Panc1 (cell line): ENCODE measurements at regions not wholly inside any gene's neighbourhood (a gene's known extent, or its start where the extent isn't known, plus 50 kb on each side); places are given as distances from the start of the nearest gene placed in this dataset.

Experiments
- ATAC-seq: fragments of 200-7000 bp; cut with Tn5 transposase; 2 replicates; pipeline ENCODE4 v1.9.1; 2020; ENCODE audit warnings: mild to moderate bottlenecking, moderate library complexity
- BruUV-seq: library from RNA; stranded (reverse); fragments of 400-500 nt; replicated peaks from 2 replicates; lab custom pipeline; 2021; lab: Mats Ljungman, UMichigan
- CTCF ChIA-PET: fragments of 300-600 bp; sonication (Branson Sonifier 250); formaldehyde crosslinking; loops from one replicate; lab custom pipeline; 2022; ENCODE audit warnings: antibody characterized with exemption; lab: Charles Lee
- POLR2A ChIA-PET: fragments of 300-600 bp; sonication (Branson Sonifier 250); formaldehyde crosslinking; loops from one replicate; lab custom pipeline; 2022; ENCODE audit warnings: antibody characterized with exemption; lab: Charles Lee
- DNase-seq: peaks from one replicate; pipeline ENCODE4 v3.0.0-alpha.2; 2010; ENCODE audit warnings: low read depth, low spot score
- H3K27ac ChIP-seq: 2 replicates; pipeline ENCODE4 v1.5.1; 2011; ENCODE audit warnings: mild to moderate bottlenecking, low read length, inconsistent platforms
- H3K27me3 ChIP-seq: fragments of 200-500 bp; sonication (Bioruptor generic); 2 replicates; pipeline ENCODE4 v1.6.0; 2014; ENCODE audit warnings: low read length, inconsistent platforms; ENCODE audit not compliant: control insufficient read depth, insufficient read depth
- H3K36me3 ChIP-seq: fragments of 200-500 bp; sonication (Bioruptor generic); 2 replicates; pipeline ENCODE4 v1.5.1; 2014; ENCODE audit warnings: inconsistent platforms, mild to moderate bottlenecking, low read length, moderate library complexity; ENCODE audit not compliant: control insufficient read depth, insufficient read depth
- H3K4me1 ChIP-seq: 2 replicates; pipeline ENCODE4 v1.5.1; 2011; ENCODE audit warnings: inconsistent platforms, mild to moderate bottlenecking, low read length, moderate library complexity; ENCODE audit not compliant: control insufficient read depth, insufficient read depth
- H3K4me3 ChIP-seq, 2 experiments: 2 replicates each; pipeline ENCODE4 v1.5.1; 2011 to 2012; ENCODE audit warnings: low read depth in 2 of 2, low read length in 2 of 2, mild to moderate bottlenecking in 2 of 2, inconsistent platforms in 1 of 2, moderate library complexity in 1 of 2
- H3K9me3 ChIP-seq: fragments of 200-500 bp; sonication (Bioruptor generic); 2 replicates; pipeline ENCODE4 v1.5.1; 2014; ENCODE audit warnings: low read depth, mild to moderate bottlenecking, inconsistent platforms, low read length, moderate library complexity; ENCODE audit not compliant: control insufficient read depth, insufficient read depth
- CTCF ChIP-seq: fragments of 450-650 bp; IDR thresholded peaks from 2 replicates; pipeline ENCODE4 v1.5.1; 2017; ENCODE audit warnings: mild to moderate bottlenecking
- POLR2AphosphoS5 ChIP-seq: IDR thresholded peaks from 2 replicates; pipeline ENCODE4 v1.6.1; 2012; ENCODE audit warnings: mild to moderate bottlenecking, low read depth, low read length, moderate library complexity
- REST ChIP-seq, 2 experiments: IDR thresholded peaks; 2 replicates each; pipeline ENCODE4 v1.6.1; 2011 to 2012; ENCODE audit warnings: low read depth in 2 of 2, control low read depth in 1 of 2, low read length in 1 of 2, mild to moderate bottlenecking in 1 of 2, moderate library complexity in 1 of 2; ENCODE audit not compliant: insufficient read depth in 1 of 2
- SIN3A ChIP-seq: IDR thresholded peaks from 2 replicates; pipeline ENCODE4 v1.6.1; 2012; ENCODE audit warnings: low read depth, mild to moderate bottlenecking, low read length, moderate library complexity, borderline replicate concordance; ENCODE audit not compliant: insufficient read depth
- TCF7L2 ChIP-seq: IDR thresholded peaks from 2 replicates; pipeline ENCODE4 v1.6.1; 2011; ENCODE audit warnings: mild to moderate bottlenecking, low read depth, low read length, inconsistent platforms
- in situ Hi-C: cut with HindIII; loops from 2 replicates; pipeline ENCODE4 v1.10.0; 2016; ENCODE audit warnings: low sequenced_read_pairs, low pct_unique_long_range_greater_than_20kb
- intact Hi-C: fragments of 100-400 bp; cut with micrococcal nuclease; formaldehyde crosslinking; loops from one replicate; pipeline ENCODE4 v1.10.0; 2022; ENCODE audit not compliant: unreplicated experiment

- no peaks in the 10 kb centered on the region for H3K4me1 ChIP-seq
- H3K36me3 ChIP-seq: no peaks in the 10 kb centered on the region
- in situ Hi-C loops (no loop called here), intact Hi-C loops (no loop called here)
- DNase-seq (no peak), ATAC-seq (no peak)
- ChIA-PET POLR2A (no interaction called here), CTCF (no interaction called here)
- TF ChIP-seq CTCF (no peak), REST (IDR thresholded peaks at IDR 0.05; ENCODE audit: insufficient read depth in 1 of 2, low read depth in 2 of 2, low read length in 1 of 2) (no peak)
- H3K4me3 ChIP-seq: no peak overlapping the region
- no peak overlapping the region for H3K27ac ChIP-seq
- peaks cover 9% of the 10 kb centered on the region; the same call in 1 of the 2 replicates for H3K27me3 ChIP-seq
- no TSS peak for BruUV-seq
- H3K9me3 ChIP-seq: no peaks in the 10 kb centered on the region
These were observed 324.7 kb upstream of the SFSWAP start for GRCh38 chr12:131386167-131386521.

- in situ Hi-C loops (no loop called here), intact Hi-C loops (no loop called here)
- DNase-seq (no peak), ATAC-seq (no peak)
- H3K4me3 ChIP-seq: no peak overlapping the region
- ChIA-PET CTCF (no interaction called here), POLR2A (no interaction called here)
- H3K4me1 ChIP-seq: no peaks in the 10 kb centered on the region
- peaks cover 6% of the 10 kb centered on the region; the same call in 1 of the 2 replicates for H3K27me3 ChIP-seq
- H3K36me3 ChIP-seq: no peaks in the 10 kb centered on the region
- no peak overlapping the region for H3K27ac ChIP-seq
- TF ChIP-seq SIN3A (no peak), REST (IDR thresholded peaks at IDR 0.05; ENCODE audit: insufficient read depth in 1 of 2, low read depth in 2 of 2, low read length in 1 of 2) (no peak), CTCF (no peak), TCF7L2 (no peak), POLR2AphosphoS5 (no peak)
- BruUV-seq: no TSS peak
- no peaks in the 10 kb centered on the region for H3K9me3 ChIP-seq
These were observed 324.1 kb upstream of the SFSWAP start for GRCh38 chr12:131386781-131387180.
